Mesothelial cell of epicardium (in vitro differentiated cells): ENCODE measurements at regions not wholly inside any gene's neighbourhood (a gene's known extent, or its start where the extent isn't known, plus 50 kb on each side); places are given as distances from the start of the nearest gene placed in this dataset.

Experiments used
- DNase-seq, 2 experiments: peaks; one replicate each; pipeline ENCODE4 v3.0.0; 2021; ENCODE audit warnings: low spot score in 2 of 2; ENCODE audit not compliant: unreplicated experiment in 2 of 2
- H3K27ac Mint-ChIP-seq: 2 replicates; pipeline ENCODE4 v1.8.0; 2021; ENCODE audit warnings: mixed read lengths
- H3K27me3 Mint-ChIP-seq: 2 replicates; pipeline ENCODE4 v1.8.0; 2021; ENCODE audit warnings: low read depth, mixed read lengths
- H3K36me3 Mint-ChIP-seq: 2 replicates; pipeline ENCODE4 v1.8.0; 2021; ENCODE audit warnings: mixed read lengths
- H3K4me1 Mint-ChIP-seq: 2 replicates; pipeline ENCODE4 v1.8.0; 2021; ENCODE audit warnings: mixed read lengths
- H3K4me3 Mint-ChIP-seq: 2 replicates; pipeline ENCODE4 v1.8.0; 2021; ENCODE audit warnings: mild to moderate bottlenecking, moderate library complexity, mixed read lengths
- H3K9me3 Mint-ChIP-seq: 2 replicates; pipeline ENCODE4 v1.8.0; 2021; ENCODE audit warnings: mixed read lengths
- CTCF ChIP-seq: fragments of 200-600 bp; sonication (generic); IDR thresholded peaks from one replicate; pipeline ENCODE4 v1.5.0; 2021; ENCODE audit warnings: antibody characterized with exemption; ENCODE audit not compliant: unreplicated experiment

GRCh38 chr3:127056281-127056680, 73.4 kb downstream of the PLXNA1 start:
- peaks cover 11% of the 10 kb centered on the region for H3K9me3 Mint-ChIP-seq
- H3K27ac Mint-ChIP-seq = no peak overlapping the region
- H3K36me3 Mint-ChIP-seq = no peaks in the 10 kb centered on the region
- H3K4me1 Mint-ChIP-seq = no peaks in the 10 kb centered on the region
- no peak overlapping the region for H3K4me3 Mint-ChIP-seq
- DNase-seq = no peak
- peaks cover 14% of the 10 kb centered on the region for H3K27me3 Mint-ChIP-seq
- TF ChIP-seq CTCF = no peak

- Mint-ChIP-seq H3K4me3 (no peak overlapping the region), H3K27me3 (peaks cover 17% of the 10 kb centered on the region), H3K27ac (no peak overlapping the region), H3K9me3 (peaks cover 11% of the 10 kb centered on the region), H3K36me3 (no peaks in the 10 kb centered on the region), H3K4me1 (no peaks in the 10 kb centered on the region)
- no peak for TF ChIP-seq CTCF
- no peak for DNase-seq
Measured at GRCh38 chr3:127056976-127057375, 74.1 kb downstream of the PLXNA1 start.

DNA sequence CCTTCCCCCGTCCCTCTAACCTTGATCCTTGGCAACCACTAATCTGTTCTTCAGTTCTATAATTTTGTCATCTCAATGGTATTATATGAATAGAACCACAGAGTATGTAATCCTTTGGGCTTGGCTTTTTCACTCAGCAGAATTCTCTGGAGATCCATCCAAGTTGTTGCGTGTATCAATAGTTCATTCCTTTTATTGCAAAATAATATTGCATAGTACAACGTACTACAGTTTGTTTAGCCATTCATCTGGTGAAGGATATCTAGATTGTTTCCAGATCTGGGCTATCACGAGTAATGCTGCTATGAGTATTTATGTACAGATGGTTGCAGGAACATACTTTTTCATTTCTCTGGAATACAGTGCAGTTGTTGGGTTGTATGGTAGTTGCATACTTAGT, 76.2 kb downstream of the PLXNA1 start:
- H3K4me3 Mint-ChIP-seq = no peak overlapping the region
- peaks cover 18% of the 10 kb centered on the region for H3K27me3 Mint-ChIP-seq
- no peaks in the 10 kb centered on the region for H3K36me3 Mint-ChIP-seq
- no peak for TF ChIP-seq CTCF
- H3K27ac Mint-ChIP-seq = no peak overlapping the region
- no peaks in the 10 kb centered on the region for H3K4me1 Mint-ChIP-seq
- H3K9me3 Mint-ChIP-seq = peaks cover 11% of the 10 kb centered on the region
- no peak for DNase-seq

DNA sequence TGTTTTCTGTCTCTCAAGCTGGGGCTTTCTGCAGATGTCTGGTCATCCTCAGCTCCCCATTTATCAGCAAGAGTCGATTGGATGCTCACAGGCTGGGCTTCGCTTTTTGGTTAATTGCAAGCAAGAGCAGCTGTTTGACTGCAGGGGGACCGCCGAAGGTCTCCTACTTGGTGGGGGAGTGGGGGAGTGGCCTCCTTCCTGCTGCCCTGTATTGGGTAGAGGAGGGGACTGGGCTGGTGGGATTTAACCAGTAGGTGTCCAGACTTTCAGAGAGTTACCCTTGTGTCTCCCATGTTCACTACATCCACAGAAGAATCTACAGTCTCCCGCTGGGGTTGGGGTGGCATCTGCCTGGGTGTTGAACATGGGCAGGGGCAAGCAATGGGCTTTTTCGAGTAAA, 78.7 kb downstream of the PLXNA1 start:
- Mint-ChIP-seq H3K36me3 (no peaks in the 10 kb centered on the region), H3K27me3 (peaks cover 20% of the 10 kb centered on the region), H3K9me3 (peaks cover 7% of the 10 kb centered on the region), H3K4me1 (no peaks in the 10 kb centered on the region), H3K27ac (no peak overlapping the region), H3K4me3 (no peak overlapping the region)
- no peak for TF ChIP-seq CTCF
- DNase-seq = no peak

DNA sequence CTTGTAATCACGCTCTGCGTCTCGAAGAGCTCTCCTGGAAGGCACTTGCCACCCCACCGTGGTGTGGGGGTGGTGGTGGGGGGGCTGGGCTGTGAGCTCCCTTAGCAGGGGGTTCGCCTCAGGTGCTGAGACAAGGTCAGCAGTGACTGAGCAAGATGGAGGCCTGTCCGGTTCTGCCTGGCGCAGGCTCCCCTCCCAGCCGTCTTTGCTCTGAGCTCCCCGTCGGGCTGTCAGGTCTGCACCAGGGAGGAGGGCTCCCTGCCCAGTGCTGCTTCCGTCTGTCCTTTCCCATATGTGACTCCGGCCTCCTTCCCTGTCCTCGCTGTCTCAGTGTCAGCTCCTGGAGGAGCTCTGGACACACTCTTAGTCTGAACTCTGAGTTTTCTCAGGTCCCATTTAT, 80.0 kb downstream of the PLXNA1 start:
- Mint-ChIP-seq H3K9me3 (no peaks in the 10 kb centered on the region), H3K27me3 (peaks cover 20% of the 10 kb centered on the region), H3K36me3 (no peaks in the 10 kb centered on the region), H3K27ac (no peak overlapping the region), H3K4me1 (no peaks in the 10 kb centered on the region), H3K4me3 (no peak overlapping the region)
- TF ChIP-seq CTCF = no peak
- peak in 1 of 2 experiments; percentile 10 for DNase-seq

GRCh38 chr3:127063916-127064315, 81.0 kb downstream of the PLXNA1 start:
- TF ChIP-seq CTCF = no peak
- no peak overlapping the region for H3K4me3 Mint-ChIP-seq
- no peaks in the 10 kb centered on the region for H3K36me3 Mint-ChIP-seq

More at GRCh38 chr3:127063916-127064315, 81.0 kb downstream of the PLXNA1 start:
- H3K9me3 Mint-ChIP-seq = no peaks in the 10 kb centered on the region
- peaks cover 20% of the 10 kb centered on the region for H3K27me3 Mint-ChIP-seq
- no peak for DNase-seq
- H3K4me1 Mint-ChIP-seq = no peaks in the 10 kb centered on the region
- no peak overlapping the region for H3K27ac Mint-ChIP-seq
